ENCODE measurements at regions not wholly inside any gene's neighbourhood (a gene's known extent, or its start where the extent isn't known, plus 50 kb on each side); places are given as distances from the start of the nearest gene placed in this dataset.

DNA sequence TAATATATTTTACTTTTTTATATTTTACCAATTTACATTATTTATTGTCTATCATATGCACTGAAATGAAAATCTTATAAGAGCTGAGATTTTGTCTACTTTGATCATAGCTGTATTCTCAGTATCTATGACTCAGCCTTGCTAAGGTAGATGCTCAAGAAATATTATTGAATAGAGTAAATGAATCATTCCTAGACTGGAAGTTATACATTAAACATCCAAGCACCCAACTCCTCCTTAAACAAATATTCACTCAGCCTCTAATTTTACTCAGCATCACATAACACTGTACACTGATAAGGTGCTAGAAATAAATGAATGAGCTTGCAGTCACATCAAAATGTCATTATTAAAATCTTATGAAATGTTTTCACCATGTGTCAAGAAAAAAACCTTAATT, 1424.9 kb downstream of the LRFN5 start (continued):
- TF ChIP-seq, protein P1, sequence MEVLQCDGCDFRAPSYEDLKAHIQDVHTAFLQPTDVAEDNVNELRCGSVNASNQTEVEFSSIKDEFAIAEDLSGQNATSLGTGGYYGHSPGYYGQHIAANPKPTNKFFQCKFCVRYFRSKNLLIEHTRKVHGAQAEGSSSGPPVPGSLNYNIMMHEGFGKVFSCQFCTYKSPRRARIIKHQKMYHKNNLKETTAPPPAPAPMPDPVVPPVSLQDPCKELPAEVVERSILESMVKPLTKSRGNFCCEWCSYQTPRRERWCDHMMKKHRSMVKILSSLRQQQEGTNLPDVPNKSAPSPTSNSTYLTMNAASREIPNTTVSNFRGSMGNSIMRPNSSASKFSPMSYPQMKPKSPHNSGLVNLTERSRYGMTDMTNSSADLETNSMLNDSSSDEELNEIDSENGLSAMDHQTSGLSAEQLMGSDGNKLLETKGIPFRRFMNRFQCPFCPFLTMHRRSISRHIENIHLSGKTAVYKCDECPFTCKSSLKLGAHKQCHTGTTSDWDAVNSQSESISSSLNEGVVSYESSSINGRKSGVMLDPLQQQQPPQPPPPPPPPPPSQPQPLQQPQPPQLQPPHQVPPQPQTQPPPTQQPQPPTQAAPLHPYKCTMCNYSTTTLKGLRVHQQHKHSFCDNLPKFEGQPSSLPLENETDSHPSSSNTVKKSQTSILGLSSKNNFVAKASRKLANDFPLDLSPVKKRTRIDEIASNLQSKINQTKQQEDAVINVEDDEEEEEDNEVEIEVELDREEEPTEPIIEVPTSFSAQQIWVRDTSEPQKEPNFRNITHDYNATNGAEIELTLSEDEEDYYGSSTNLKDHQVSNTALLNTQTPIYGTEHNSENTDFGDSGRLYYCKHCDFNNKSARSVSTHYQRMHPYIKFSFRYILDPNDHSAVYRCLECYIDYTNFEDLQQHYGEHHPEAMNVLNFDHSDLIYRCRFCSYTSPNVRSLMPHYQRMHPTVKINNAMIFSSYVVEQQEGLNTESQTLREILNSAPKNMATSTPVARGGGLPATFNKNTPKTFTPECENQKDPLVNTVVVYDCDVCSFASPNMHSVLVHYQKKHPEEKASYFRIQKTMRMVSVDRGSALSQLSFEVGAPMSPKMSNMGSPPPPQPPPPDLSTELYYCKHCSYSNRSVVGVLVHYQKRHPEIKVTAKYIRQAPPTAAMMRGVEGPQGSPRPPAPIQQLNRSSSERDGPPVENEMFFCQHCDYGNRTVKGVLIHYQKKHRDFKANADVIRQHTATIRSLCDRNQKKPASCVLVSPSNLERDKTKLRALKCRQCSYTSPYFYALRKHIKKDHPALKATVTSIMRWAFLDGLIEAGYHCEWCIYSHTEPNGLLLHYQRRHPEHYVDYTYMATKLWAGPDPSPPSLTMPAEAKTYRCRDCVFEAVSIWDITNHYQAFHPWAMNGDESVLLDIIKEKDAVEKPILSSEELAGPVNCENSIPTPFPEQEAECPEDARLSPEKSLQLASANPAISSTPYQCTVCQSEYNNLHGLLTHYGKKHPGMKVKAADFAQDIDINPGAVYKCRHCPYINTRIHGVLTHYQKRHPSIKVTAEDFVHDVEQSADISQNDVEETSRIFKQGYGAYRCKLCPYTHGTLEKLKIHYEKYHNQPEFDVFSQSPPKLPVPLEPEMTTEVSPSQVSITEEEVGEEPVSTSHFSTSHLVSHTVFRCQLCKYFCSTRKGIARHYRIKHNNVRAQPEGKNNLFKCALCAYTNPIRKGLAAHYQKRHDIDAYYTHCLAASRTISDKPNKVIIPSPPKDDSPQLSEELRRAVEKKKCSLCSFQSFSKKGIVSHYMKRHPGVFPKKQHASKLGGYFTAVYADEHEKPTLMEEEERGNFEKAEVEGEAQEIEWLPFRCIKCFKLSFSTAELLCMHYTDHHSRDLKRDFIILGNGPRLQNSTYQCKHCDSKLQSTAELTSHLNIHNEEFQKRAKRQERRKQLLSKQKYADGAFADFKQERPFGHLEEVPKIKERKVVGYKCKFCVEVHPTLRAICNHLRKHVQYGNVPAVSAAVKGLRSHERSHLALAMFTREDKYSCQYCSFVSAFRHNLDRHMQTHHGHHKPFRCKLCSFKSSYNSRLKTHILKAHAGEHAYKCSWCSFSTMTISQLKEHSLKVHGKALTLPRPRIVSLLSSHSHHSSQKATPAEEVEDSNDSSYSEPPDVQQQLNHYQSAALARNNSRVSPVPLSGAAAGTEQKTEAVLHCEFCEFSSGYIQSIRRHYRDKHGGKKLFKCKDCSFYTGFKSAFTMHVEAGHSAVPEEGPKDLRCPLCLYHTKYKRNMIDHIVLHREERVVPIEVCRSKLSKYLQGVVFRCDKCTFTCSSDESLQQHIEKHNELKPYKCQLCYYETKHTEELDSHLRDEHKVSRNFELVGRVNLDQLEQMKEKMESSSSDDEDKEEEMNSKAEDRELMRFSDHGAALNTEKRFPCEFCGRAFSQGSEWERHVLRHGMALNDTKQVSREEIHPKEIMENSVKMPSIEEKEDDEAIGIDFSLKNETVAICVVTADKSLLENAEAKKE (CRISPR knock-in tag; IDR thresholded peaks at IDR 0.05) = no peak
- TF ChIP-seq STAT1 (IDR thresholded peaks at IDR 0.05; ENCODE audit: unreplicated experiment) (no peak), NANOG (IDR thresholded peaks at IDR 0.05; ENCODE audit: borderline replicate concordance) (no peak)

DNA sequence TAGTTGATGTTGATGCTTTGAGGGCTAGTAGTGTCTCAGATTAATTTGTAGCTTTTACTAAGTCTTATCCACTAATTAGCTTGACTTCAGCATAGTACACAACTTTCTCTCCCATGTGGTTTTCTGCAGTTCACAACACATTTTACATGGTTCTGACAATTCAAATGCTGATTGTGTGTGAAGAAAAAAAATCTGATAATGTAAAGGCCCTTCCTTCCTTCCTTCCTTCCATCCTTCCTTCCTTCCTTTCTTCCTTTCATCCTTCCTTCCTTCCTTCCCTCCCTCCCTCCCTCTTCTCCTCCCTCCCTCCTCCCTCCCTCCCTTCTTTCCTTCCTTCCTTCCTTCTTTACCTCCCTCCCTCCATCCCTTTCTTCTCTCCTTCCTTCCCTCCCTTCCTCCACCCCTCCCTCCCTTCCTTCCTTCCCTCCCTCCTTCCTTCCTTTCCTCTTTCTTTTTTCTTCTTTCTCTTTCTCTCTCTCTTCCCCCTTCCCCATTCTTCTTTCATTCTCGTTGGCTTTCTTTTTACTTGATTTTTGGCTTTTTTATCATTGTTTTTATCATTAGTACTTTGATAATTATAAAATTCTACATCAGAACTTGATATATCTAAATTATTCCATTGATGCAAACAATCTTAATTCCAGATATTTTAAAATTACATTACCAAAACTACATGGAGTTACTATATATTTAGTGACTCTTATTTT, 1415.6 kb downstream of the LRFN5 start:
- no peak overlapping the region for H3K27ac ChIP-seq (ENCODE audit: low read depth)
- H3F3A ChIP-seq (replicated peaks; ENCODE audit: low read depth) = no peaks in the 10 kb centered on the region
- H3K36me3 ChIP-seq (ENCODE audit: insufficient read depth) = no peaks in the 10 kb centered on the region
- Mint-ChIP-seq H3K27ac (no peak overlapping the region), H3K36me3 (ENCODE audit: low read depth) (no peaks in the 10 kb centered on the region), H3K9me3 (peaks cover 3% of the 10 kb centered on the region; the same call in 1 of the 3 replicates), H3K27me3 (ENCODE audit: insufficient read depth, low read depth, poor library complexity) (no peaks in the 10 kb centered on the region), H3K4me1 (no peaks in the 10 kb centered on the region), H3K4me3 (no peak overlapping the region)
- H3K4me2 ChIP-seq = no peak overlapping the region
- H3K79me2 ChIP-seq (replicated peaks; ENCODE audit: insufficient read depth) = no peaks in the 10 kb centered on the region
- no peaks in the 10 kb centered on the region for H3K4me1 ChIP-seq (ENCODE audit: insufficient read depth)
- no peaks in the 10 kb centered on the region for H4K20me1 ChIP-seq (replicated peaks; ENCODE audit: insufficient read depth)
- ATAC-seq (no peak), DNase-seq (ENCODE audit: low spot score) (no peak)
- H3K4me3 ChIP-seq = no peak overlapping the region
- H3K27me3 ChIP-seq (ENCODE audit: insufficient read depth) = no peaks in the 10 kb centered on the region
- H2AFZ ChIP-seq = no peak overlapping the region
- H3K9me2 ChIP-seq (ENCODE audit: insufficient read depth) = 0 out of 2 replicates have a peak, but pooled peaks cover 2% of the 10 kb centered on the region
- TF ChIP-seq POLR2AphosphoS5 (IDR thresholded peaks at IDR 0.05; ENCODE audit: low read depth) = no peak
- no peak for TF ChIP-seq JUNB (IDR thresholded peaks at IDR 0.05; ENCODE audit: unreplicated experiment)
- TF ChIP-seq NANOG (IDR thresholded peaks at IDR 0.05; ENCODE audit: borderline replicate concordance) = no peak
- TF ChIP-seq, protein P2, sequence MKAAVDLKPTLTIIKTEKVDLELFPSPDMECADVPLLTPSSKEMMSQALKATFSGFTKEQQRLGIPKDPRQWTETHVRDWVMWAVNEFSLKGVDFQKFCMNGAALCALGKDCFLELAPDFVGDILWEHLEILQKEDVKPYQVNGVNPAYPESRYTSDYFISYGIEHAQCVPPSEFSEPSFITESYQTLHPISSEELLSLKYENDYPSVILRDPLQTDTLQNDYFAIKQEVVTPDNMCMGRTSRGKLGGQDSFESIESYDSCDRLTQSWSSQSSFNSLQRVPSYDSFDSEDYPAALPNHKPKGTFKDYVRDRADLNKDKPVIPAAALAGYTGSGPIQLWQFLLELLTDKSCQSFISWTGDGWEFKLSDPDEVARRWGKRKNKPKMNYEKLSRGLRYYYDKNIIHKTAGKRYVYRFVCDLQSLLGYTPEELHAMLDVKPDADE (IDR thresholded peaks at IDR 0.05) = no peak
- TF ChIP-seq, protein P3, sequence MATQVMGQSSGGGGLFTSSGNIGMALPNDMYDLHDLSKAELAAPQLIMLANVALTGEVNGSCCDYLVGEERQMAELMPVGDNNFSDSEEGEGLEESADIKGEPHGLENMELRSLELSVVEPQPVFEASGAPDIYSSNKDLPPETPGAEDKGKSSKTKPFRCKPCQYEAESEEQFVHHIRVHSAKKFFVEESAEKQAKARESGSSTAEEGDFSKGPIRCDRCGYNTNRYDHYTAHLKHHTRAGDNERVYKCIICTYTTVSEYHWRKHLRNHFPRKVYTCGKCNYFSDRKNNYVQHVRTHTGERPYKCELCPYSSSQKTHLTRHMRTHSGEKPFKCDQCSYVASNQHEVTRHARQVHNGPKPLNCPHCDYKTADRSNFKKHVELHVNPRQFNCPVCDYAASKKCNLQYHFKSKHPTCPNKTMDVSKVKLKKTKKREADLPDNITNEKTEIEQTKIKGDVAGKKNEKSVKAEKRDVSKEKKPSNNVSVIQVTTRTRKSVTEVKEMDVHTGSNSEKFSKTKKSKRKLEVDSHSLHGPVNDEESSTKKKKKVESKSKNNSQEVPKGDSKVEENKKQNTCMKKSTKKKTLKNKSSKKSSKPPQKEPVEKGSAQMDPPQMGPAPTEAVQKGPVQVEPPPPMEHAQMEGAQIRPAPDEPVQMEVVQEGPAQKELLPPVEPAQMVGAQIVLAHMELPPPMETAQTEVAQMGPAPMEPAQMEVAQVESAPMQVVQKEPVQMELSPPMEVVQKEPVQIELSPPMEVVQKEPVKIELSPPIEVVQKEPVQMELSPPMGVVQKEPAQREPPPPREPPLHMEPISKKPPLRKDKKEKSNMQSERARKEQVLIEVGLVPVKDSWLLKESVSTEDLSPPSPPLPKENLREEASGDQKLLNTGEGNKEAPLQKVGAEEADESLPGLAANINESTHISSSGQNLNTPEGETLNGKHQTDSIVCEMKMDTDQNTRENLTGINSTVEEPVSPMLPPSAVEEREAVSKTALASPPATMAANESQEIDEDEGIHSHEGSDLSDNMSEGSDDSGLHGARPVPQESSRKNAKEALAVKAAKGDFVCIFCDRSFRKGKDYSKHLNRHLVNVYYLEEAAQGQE (IDR thresholded peaks at IDR 0.05; ENCODE audit: unreplicated experiment) = no peak
- TF ChIP-seq, protein P4, sequence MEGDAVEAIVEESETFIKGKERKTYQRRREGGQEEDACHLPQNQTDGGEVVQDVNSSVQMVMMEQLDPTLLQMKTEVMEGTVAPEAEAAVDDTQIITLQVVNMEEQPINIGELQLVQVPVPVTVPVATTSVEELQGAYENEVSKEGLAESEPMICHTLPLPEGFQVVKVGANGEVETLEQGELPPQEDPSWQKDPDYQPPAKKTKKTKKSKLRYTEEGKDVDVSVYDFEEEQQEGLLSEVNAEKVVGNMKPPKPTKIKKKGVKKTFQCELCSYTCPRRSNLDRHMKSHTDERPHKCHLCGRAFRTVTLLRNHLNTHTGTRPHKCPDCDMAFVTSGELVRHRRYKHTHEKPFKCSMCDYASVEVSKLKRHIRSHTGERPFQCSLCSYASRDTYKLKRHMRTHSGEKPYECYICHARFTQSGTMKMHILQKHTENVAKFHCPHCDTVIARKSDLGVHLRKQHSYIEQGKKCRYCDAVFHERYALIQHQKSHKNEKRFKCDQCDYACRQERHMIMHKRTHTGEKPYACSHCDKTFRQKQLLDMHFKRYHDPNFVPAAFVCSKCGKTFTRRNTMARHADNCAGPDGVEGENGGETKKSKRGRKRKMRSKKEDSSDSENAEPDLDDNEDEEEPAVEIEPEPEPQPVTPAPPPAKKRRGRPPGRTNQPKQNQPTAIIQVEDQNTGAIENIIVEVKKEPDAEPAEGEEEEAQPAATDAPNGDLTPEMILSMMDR (conservative IDR thresholded peaks at IDR 0.05; ENCODE audit: low read depth in 2 of 2) = no peak
- no peak for TF ChIP-seq EZH2 (IDR thresholded peaks at IDR 0.05; ENCODE audit: low read depth, unreplicated experiment)
- no peak for TF ChIP-seq CREB1 (CRISPR knock-in tag; IDR thresholded peaks at IDR 0.05; ENCODE audit: low read depth)

Measured in GM23338 (cell line).